SK-N-SH (cell line): ENCODE measurements at regions not wholly inside any gene's neighbourhood (a gene's known extent, or its start where the extent isn't known, plus 50 kb on each side); places are given as distances from the start of the nearest gene placed in this dataset.
A peak's percentile ranks its signal among the peaks of the same experiment; 100 is the strongest.

Source experiments
- CTCF ChIA-PET: fragments of 300-600, 350-600 bp; formaldehyde crosslinking; extraction: SDS; loops from one replicate; lab custom pipeline; 2021; lab: Yijun Ruan, JAX
- POLR2A ChIA-PET: fragments of 350-600 bp; sonication (Branson Sonifier 250); formaldehyde crosslinking; extraction: SDS; loops from one replicate; lab custom pipeline; 2020; ENCODE audit warnings: antibody characterized with exemption, inconsistent platforms; lab: Yijun Ruan, JAX
- DNase-seq: peaks from one replicate; pipeline ENCODE4 v3.0.0; 2012
- H2AFZ ChIP-seq: fragments of 200-600 bp; sonication (generic); 2 replicates; pipeline ENCODE4 v1.8.1; 2016; ENCODE audit warnings: antibody characterized with exemption, mild to moderate bottlenecking, low read depth
- H3F3A ChIP-seq: fragments of 200-600 bp; sonication (generic); replicated peaks from 2 replicates; pipeline ENCODE3; 2016; ENCODE audit warnings: antibody characterized with exemption, mild to moderate bottlenecking; ENCODE audit not compliant: insufficient read depth
- H3K27ac ChIP-seq, 2 experiments: fragments of 200-500 bp in 1 of 2; fragments of 200-600 bp in 1 of 2; sonication (Bioruptor generic) in 1 of 2; sonication (generic), shearing (Covaris generic) in 1 of 2; 2 replicates each; pipeline versions ENCODE4 v1.5.1 to v1.6.1; 2014 to 2016; ENCODE audit warnings: low read depth in 2 of 2, inconsistent platforms in 1 of 2, low read length in 1 of 2, mild to moderate bottlenecking in 1 of 2, mixed read lengths in 1 of 2
- H3K27me3 ChIP-seq: fragments of 200-600 bp; sonication (generic), shearing (Covaris generic); 2 replicates; pipeline ENCODE4 v1.6.1; 2016; ENCODE audit warnings: mixed run types; ENCODE audit not compliant: insufficient read depth
- H3K36me3 ChIP-seq, 2 experiments: fragments of 200-500 bp in 1 of 2; fragments of 200-600 bp in 1 of 2; sonication (Bioruptor generic) in 1 of 2; sonication (generic) in 1 of 2; replicated peaks in 1 of 2; 2 replicates each; pipeline versions ENCODE3 to v1.5.1; 2014 to 2016; ENCODE audit warnings: low read length in 1 of 2, mild to moderate bottlenecking in 1 of 2; ENCODE audit not compliant: insufficient read depth in 2 of 2, control insufficient read depth in 1 of 2
- H3K4me1 ChIP-seq, 2 experiments: fragments of 200-500 bp in 1 of 2; fragments of 200-600 bp in 1 of 2; sonication (Bioruptor generic) in 1 of 2; sonication (generic), shearing (Covaris generic) in 1 of 2; 2 replicates each; pipeline versions ENCODE4 v1.5.1 to v1.6.1; 2014 to 2016; ENCODE audit warnings: low read depth in 1 of 2, low read length in 1 of 2, mixed run types in 1 of 2; ENCODE audit not compliant: insufficient read depth in 2 of 2, control insufficient read depth in 1 of 2
- H3K4me2 ChIP-seq: fragments of 200-600 bp; sonication (generic), shearing (Covaris generic); 2 replicates; pipeline ENCODE4 v1.6.1; 2017; ENCODE audit warnings: mixed run types
- H3K4me3 ChIP-seq, 2 experiments: fragments of 200-500 bp in 1 of 2; fragments of 200-600 bp in 1 of 2; sonication (Bioruptor generic) in 1 of 2; sonication (generic), shearing (Covaris generic) in 1 of 2; 2 replicates each; pipeline versions ENCODE4 v1.5.1 to v1.8.1; 2014 to 2016; ENCODE audit warnings: low read depth in 2 of 2, inconsistent platforms in 1 of 2, low read length in 1 of 2, mild to moderate bottlenecking in 1 of 2, mixed read lengths in 1 of 2, moderate library complexity in 1 of 2
- H3K79me2 ChIP-seq: fragments of 200-600 bp; sonication (generic); 2 replicates; pipeline ENCODE4 v1.8.1; 2017; ENCODE audit warnings: mild to moderate bottlenecking; ENCODE audit not compliant: insufficient read depth
- H3K9ac ChIP-seq: fragments of 200-600 bp; sonication (generic); 2 replicates; pipeline ENCODE4 v1.6.1; 2017; ENCODE audit warnings: mixed run types
- H3K9me2 ChIP-seq: fragments of 200-600 bp; sonication (generic); 2 replicates; pipeline ENCODE4 v1.6.1; 2017; ENCODE audit warnings: mixed run types
- H3K9me3 ChIP-seq: fragments of 200-600 bp; sonication (generic); 2 replicates; pipeline ENCODE4 v1.6.1; 2017; ENCODE audit warnings: mixed run types, mild to moderate bottlenecking, moderate library complexity
- H4K20me1 ChIP-seq: fragments of 200-600 bp; sonication (generic); 2 replicates; pipeline ENCODE4 v1.6.1; 2017; ENCODE audit warnings: mild to moderate bottlenecking, mixed run types; ENCODE audit not compliant: insufficient read depth
- CTCF ChIP-seq: fragments of 200-600 bp; sonication (generic); IDR thresholded peaks from 2 replicates; pipeline ENCODE4 v1.6.1; 2017; ENCODE audit warnings: antibody characterized with exemption, mild to moderate bottlenecking, moderate library complexity
- ELF1 ChIP-seq: IDR thresholded peaks from 2 replicates; pipeline ENCODE4 v1.4.0; 2012
- EP300 ChIP-seq, 2 experiments: IDR thresholded peaks; 2 replicates each; pipeline versions ENCODE4 v1.4.0 to v1.6.1; 2012; ENCODE audit warnings: borderline replicate concordance in 1 of 2, low read depth in 1 of 2, low read length in 1 of 2
- EZH2phosphoT487 ChIP-seq: fragments of 200-600 bp; sonication (generic); IDR thresholded peaks from 2 replicates; pipeline ENCODE4 v1.6.1; 2017; ENCODE audit warnings: low read depth, mixed run types, mild to moderate bottlenecking, antibody characterized with exemption, moderate library complexity, borderline replicate concordance
- FOXJ3 ChIP-seq: sonication (generic); formaldehyde crosslinking; IDR thresholded peaks from 2 replicates; pipeline ENCODE4 v1.5.1; 2020; ENCODE audit warnings: mild to moderate bottlenecking, missing genetic modification reagents
- FOXM1 ChIP-seq: IDR thresholded peaks from 2 replicates; pipeline ENCODE4 v1.4.0; 2012; ENCODE audit warnings: low read depth, mild to moderate bottlenecking
- GATA2 ChIP-seq: sonication (generic); formaldehyde crosslinking; IDR thresholded peaks from 2 replicates; pipeline ENCODE4 v1.5.0; 2020; ENCODE audit warnings: mild to moderate bottlenecking, missing genetic modification reagents
- IRF3 ChIP-seq: fragments of 150-350 bp; IDR thresholded peaks from 2 replicates; pipeline ENCODE4 v1.6.1; 2016; ENCODE audit warnings: mild to moderate bottlenecking, low read depth, low read length
- JUND ChIP-seq: IDR thresholded peaks from 2 replicates; pipeline ENCODE4 v1.4.0; 2012
- MXI1 ChIP-seq: IDR thresholded peaks from 2 replicates; pipeline ENCODE4 v1.6.1; 2012; ENCODE audit warnings: mild to moderate bottlenecking, low read depth, low read length, improper control_type of control experiment
- NRF1 ChIP-seq: IDR thresholded peaks from 2 replicates; pipeline ENCODE4 v1.6.1; 2012; ENCODE audit warnings: low read depth, mild to moderate bottlenecking, low read length
- RAD21 ChIP-seq: IDR thresholded peaks from 2 replicates; pipeline ENCODE4 v1.6.1; 2012; ENCODE audit warnings: mild to moderate bottlenecking, low read length
- REST ChIP-seq: IDR thresholded peaks from 2 replicates; pipeline ENCODE4 v1.6.1; 2012; ENCODE audit warnings: mild to moderate bottlenecking, low read depth, low read length, moderate library complexity
- SMC3 ChIP-seq: IDR thresholded peaks from 2 replicates; pipeline ENCODE4 v1.6.1; 2012; ENCODE audit warnings: low read depth, low read length, improper control_type of control experiment
- TAF1 ChIP-seq: IDR thresholded peaks from 2 replicates; pipeline ENCODE4 v1.6.1; 2012; ENCODE audit warnings: low read depth, mild to moderate bottlenecking, low read length, moderate library complexity, borderline replicate concordance
- TCF12 ChIP-seq: IDR thresholded peaks from 2 replicates; pipeline ENCODE4 v1.4.0; 2012
- TEAD4 ChIP-seq: IDR thresholded peaks from 2 replicates; pipeline ENCODE4 v1.4.0; 2012; ENCODE audit warnings: mild to moderate bottlenecking, borderline replicate concordance; ENCODE audit not compliant: insufficient read depth
- USF2 ChIP-seq: fragments of 150-350 bp; IDR thresholded peaks from 2 replicates; pipeline ENCODE4 v1.6.1; 2017; ENCODE audit warnings: antibody characterized with exemption, low read length, low read depth, borderline replicate concordance
- YY1 ChIP-seq: IDR thresholded peaks from 2 replicates; pipeline ENCODE4 v1.4.0; 2012; ENCODE audit warnings: low read depth, mild to moderate bottlenecking
- ZBTB33 ChIP-seq: IDR thresholded peaks from 2 replicates; pipeline ENCODE4 v1.4.0; 2012; ENCODE audit warnings: low read depth, borderline replicate concordance
- WGBS: methylation state at CpG from one replicate; pipeline ENCODE4 v1.1.6; 2017; ENCODE audit warnings: low lambda C conversion rate; 5-methylcytosine and 5-hydroxymethylcytosine counted together

- H3K4me2 ChIP-seq: no peak overlapping the region
- H3K9ac ChIP-seq: no peak overlapping the region
- TF ChIP-seq SMC3 (peak; percentile 58), FOXM1 (no peak), IRF3 (no peak), RAD21 (peak; percentile 80), TEAD4 (no peak), CTCF (peak; percentile 69), TCF12 (no peak), TAF1 (no peak), EZH2phosphoT487 (no peak), ZBTB33 (no peak), YY1 (no peak), USF2 (no peak), JUND (no peak), EP300 (IDR thresholded peaks at IDR 0.05; ENCODE audit: borderline replicate concordance in 1 of 2, low read depth in 1 of 2, low read length in 1 of 2) (no peak), FOXJ3 (CRISPR knock-in tag) (no peak), NRF1 (peak; percentile 84), ELF1 (no peak), MXI1 (no peak), GATA2 (CRISPR knock-in tag) (no peak), REST (no peak)
- H3K27me3 ChIP-seq: no peaks in the 10 kb centered on the region
- peak; percentile 69 for DNase-seq
- H3F3A ChIP-seq: no peaks in the 10 kb centered on the region
- ChIA-PET POLR2A (no interaction called here), CTCF (interaction anchor here (0.6 to 4.6 kb wide), 17 partner anchors 8 to 1534 kb away, joined by 3 to 27 read pairs (median 3); partner anchors contain the start of genes GFM2 and NSA2)
- no peak overlapping the region for H3K4me3 ChIP-seq
- no peaks in the 10 kb centered on the region for H3K4me1 ChIP-seq
- H4K20me1 ChIP-seq: no peaks in the 10 kb centered on the region
- no peak overlapping the region for H2AFZ ChIP-seq
- H3K79me2 ChIP-seq: no peaks in the 10 kb centered on the region
- H3K9me3 ChIP-seq: no peaks in the 10 kb centered on the region
- H3K36me3 ChIP-seq: no peaks in the 10 kb centered on the region
- H3K9me2 ChIP-seq: no peaks in the 10 kb centered on the region
- WGBS: under 1% methylated on average over 6 of the region's 6 CpGs
- no peak overlapping the region for H3K27ac ChIP-seq
Measured at GRCh38 chr5:74919487-74919886, 53.3 kb upstream of the FAM169A start.
